ENCODE measurements at regions not wholly inside any gene's neighbourhood (a gene's known extent, or its start where the extent isn't known, plus 50 kb on each side); places are given as distances from the start of the nearest gene placed in this dataset.

GRCh38 chr3:38990621-38991020 is 61.1 kb downstream of the SCN11A start:
- intact Hi-C loops (cut with DNase I; ENCODE audit: low total_unique reads) = loop anchor here (10.0 kb wide), 1 partner anchor 466 kb away; no protein-coding TSS in a partner anchor

DNA sequence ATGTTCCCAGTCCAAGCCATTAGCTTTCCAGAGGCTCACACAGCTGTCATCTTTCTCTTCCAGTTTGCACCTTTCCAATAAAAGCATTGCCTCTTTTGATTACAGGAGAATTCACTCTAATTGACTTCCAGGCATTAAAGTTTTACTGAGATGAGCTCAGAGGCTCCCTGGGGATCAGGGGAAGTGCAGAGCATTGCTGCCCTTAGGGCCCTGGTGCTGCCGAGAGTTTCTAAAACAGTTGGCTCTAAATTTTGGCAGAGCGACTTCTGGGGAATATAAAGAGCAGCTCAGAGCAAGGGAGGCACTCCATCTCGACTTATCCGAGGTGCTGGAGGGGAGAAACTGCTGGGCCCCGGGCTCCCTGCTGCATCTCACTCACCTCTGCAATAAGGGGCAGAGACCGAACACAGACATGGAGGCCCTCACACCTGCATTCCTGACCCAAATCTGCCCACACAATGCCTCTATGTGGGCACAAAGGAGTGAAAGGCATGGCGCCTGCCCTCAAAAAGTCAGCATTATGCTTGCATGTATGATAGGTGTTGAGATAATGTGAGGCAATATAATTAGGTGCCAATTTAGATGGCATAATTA is 61.7 kb downstream of the SCN11A start:
- intact Hi-C loops (cut with DNase I; ENCODE audit: low total_unique reads) = loop anchor here (10.0 kb wide), 1 partner anchor 465 kb away; no protein-coding TSS in a partner anchor
- TF ChIP-seq, protein P1, sequence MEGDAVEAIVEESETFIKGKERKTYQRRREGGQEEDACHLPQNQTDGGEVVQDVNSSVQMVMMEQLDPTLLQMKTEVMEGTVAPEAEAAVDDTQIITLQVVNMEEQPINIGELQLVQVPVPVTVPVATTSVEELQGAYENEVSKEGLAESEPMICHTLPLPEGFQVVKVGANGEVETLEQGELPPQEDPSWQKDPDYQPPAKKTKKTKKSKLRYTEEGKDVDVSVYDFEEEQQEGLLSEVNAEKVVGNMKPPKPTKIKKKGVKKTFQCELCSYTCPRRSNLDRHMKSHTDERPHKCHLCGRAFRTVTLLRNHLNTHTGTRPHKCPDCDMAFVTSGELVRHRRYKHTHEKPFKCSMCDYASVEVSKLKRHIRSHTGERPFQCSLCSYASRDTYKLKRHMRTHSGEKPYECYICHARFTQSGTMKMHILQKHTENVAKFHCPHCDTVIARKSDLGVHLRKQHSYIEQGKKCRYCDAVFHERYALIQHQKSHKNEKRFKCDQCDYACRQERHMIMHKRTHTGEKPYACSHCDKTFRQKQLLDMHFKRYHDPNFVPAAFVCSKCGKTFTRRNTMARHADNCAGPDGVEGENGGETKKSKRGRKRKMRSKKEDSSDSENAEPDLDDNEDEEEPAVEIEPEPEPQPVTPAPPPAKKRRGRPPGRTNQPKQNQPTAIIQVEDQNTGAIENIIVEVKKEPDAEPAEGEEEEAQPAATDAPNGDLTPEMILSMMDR (IDR thresholded peaks at IDR 0.05) = no peak
- no peak for TF ChIP-seq POLR2A (IDR thresholded peaks at IDR 0.05)
- DNase-seq (ENCODE audit: low spot score in 2 of 2) = no peak
- WGBS, 2 donors = 40 to 54% methylated on average over 7 of the region's 7 CpGs
- H3K4me3 ChIP-seq (ENCODE audit: low read depth, poor library complexity, severe bottlenecking) = no peak overlapping the region

More at GRCh38 chr3:38990621-38991020, 61.1 kb downstream of the SCN11A start:
- 80 to 81% methylated on average over 3 of the region's 3 CpGs for WGBS, 2 donors
- no peak overlapping the region for H3K4me3 ChIP-seq (ENCODE audit: low read depth, poor library complexity, severe bottlenecking)
- TF ChIP-seq, protein P1 (IDR thresholded peaks at IDR 0.05) = no peak
- TF ChIP-seq POLR2A (IDR thresholded peaks at IDR 0.05) = no peak
- no peak for DNase-seq (ENCODE audit: low spot score in 2 of 2)

DNA sequence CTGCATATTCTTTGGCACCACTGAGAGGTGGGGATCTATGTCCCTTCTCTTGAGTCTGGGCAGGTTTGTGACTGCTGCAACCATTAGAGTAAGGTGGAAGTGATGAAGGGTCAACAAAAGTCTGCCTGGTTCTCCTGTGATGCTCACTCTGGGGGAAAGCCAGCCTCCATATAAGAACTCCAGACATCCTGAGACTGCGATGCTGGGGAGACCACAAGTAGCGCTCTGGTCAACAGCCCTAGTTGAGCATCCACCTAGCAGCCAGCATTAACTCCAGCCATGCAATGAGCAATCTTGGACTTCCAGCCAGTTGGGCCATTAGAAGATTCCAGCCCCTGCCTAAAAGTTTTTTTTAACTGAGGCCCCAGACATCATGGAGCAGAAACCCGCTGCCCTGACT is 62.8 kb downstream of the SCN11A start:
- WGBS, 2 donors = 85 to 87% methylated on average over 3 of the region's 3 CpGs
- no peak for DNase-seq (ENCODE audit: low spot score in 2 of 2)
- H3K4me3 ChIP-seq (ENCODE audit: low read depth, poor library complexity, severe bottlenecking) = no peak overlapping the region
- intact Hi-C loops (cut with DNase I; ENCODE audit: low total_unique reads) = no loop called here
- TF ChIP-seq, protein P1 (IDR thresholded peaks at IDR 0.05) = no peak
- TF ChIP-seq POLR2A (IDR thresholded peaks at IDR 0.05) = no peak

DNA sequence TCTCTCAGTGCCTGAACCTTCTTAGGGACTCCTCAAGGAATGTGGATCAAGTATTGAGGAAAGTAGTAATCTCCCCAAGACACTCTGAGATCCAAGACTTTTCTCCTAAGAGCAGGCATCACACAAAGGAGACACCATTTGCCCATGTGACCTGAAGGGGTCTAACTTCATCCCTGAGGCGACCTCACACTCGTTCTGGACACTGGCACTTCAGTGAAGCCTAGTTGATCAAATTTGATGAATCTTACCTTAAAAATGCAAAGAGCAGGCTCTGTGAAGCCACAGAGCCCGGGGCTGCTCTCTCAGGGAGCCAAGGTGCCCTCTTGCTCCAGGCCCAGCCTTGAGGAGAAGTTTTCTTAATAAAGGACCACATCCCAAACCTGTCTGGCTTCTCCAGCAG is 64.3 kb downstream of the SCN11A start:
- H3K4me3 ChIP-seq (ENCODE audit: low read depth, poor library complexity, severe bottlenecking) = no peak overlapping the region
- no peak for DNase-seq (ENCODE audit: low spot score in 2 of 2)
- intact Hi-C loops (cut with DNase I; ENCODE audit: low total_unique reads) = no loop called here
- TF ChIP-seq POLR2A (IDR thresholded peaks at IDR 0.05) = no peak
- TF ChIP-seq, protein P1 (IDR thresholded peaks at IDR 0.05) = no peak
- WGBS, 2 donors = 64 to 67% methylated on average over 3 of the region's 3 CpGs

DNA sequence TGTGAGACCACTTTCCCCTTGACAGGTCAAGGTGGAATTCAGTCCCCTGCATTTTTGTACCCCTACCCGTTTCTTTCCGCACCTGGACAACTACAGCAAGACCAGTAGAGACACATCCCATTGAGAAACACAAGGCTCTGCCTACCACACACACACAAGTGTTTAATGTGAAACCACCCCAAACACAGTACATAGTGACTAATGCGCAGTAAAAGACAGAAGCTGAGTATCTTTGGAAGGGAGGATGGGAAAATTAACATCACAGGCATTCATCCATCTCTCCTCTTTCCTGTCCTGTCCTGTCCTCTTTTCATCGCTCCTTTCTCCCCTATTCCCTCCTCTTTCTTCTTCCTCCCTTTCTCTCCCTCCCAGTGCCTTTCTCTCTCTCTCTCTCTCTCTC is 64.8 kb downstream of the SCN11A start:
- intact Hi-C loops (cut with DNase I; ENCODE audit: low total_unique reads) = no loop called here
- DNase-seq (ENCODE audit: low spot score in 2 of 2) = no peak
- WGBS, 2 donors = 68 to 73% methylated on average over 4 of the region's 4 CpGs
- no peak overlapping the region for H3K4me3 ChIP-seq (ENCODE audit: low read depth, poor library complexity, severe bottlenecking)
- TF ChIP-seq, protein P1 (IDR thresholded peaks at IDR 0.05) = no peak
- no peak for TF ChIP-seq POLR2A (IDR thresholded peaks at IDR 0.05)

DNA sequence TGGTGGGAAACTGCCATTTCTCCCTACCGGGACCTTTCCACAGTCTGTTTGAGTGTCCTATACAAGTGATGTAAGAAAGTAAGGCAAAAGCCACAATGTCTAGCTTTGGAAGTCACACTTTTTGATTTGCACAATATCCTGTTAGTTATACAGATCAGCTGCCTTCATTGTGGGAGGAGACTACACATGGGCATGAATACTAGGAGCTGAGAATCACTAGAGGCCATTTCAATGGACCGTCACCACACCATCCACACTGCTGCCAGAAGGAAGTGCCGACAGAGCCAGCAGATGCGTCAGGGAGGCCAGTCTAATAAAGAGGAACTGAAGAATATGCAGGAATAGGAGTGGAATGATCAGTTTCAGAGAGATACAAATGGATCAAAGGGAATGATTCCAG is 65.8 kb downstream of the SCN11A start:
- H3K4me3 ChIP-seq (ENCODE audit: low read depth, poor library complexity, severe bottlenecking) = no peak overlapping the region
- intact Hi-C loops (cut with DNase I; ENCODE audit: low total_unique reads) = no loop called here
- WGBS, 2 donors = 62 to 72% methylated on average over 4 of the region's 4 CpGs
- TF ChIP-seq POLR2A (IDR thresholded peaks at IDR 0.05) = no peak
- TF ChIP-seq, protein P1 (IDR thresholded peaks at IDR 0.05) = no peak
- no peak for DNase-seq (ENCODE audit: low spot score in 2 of 2)

All from lower leg skin (tissue), 4 donors.